Right lobe of liver (tissue), 4 donors: ENCODE measurements at regions not wholly inside any gene's neighbourhood (a gene's known extent, or its start where the extent isn't known, plus 50 kb on each side); places are given as distances from the start of the nearest gene placed in this dataset.

Experiments used
- CTCF ChIP-seq, 4 donors: fragments of 200-600 bp in 3 of 4; fragments of 450-650 bp in 1 of 4; IDR thresholded peaks; one replicate each; pipeline versions ENCODE4 v1.5.1 to v1.8.0; 2016 to 2022; ENCODE audit warnings: antibody characterized with exemption in 4 of 4, mild to moderate bottlenecking in 2 of 4
- POLR2A ChIP-seq: fragments of 450-650 bp; IDR thresholded peaks from one replicate; pipeline ENCODE4 v1.6.1; 2017; ENCODE audit warnings: antibody characterized with exemption, mild to moderate bottlenecking
- donor health status: DM: no; HTN: no; CAD: no.
- donor health status: DM: no; HTN: no; CAD: no.
- donor health status: DM: no; HTN: yes; CAD: no.

DNA sequence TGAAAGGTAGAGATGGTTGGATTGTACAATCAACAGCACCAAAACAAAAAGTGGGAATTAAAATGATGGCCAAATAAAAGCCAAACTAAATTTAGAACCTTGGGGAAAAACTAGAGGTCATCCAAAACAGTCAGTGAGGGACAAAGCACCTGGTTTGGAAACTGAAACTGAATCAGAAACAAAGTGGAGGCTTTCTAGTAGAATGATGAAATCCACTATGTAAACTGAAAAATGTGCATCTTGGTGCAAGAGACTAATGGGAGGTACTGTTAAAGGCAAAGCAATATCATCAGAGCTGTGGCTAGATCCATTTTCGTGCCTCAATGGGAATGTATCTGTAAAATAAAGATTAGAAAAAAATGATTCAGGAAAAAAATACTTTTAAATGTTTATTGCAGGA is 380.0 kb upstream of the GJE1 start:
- TF ChIP-seq POLR2A: no peak
- no peak for TF ChIP-seq CTCF (IDR thresholded peaks at IDR 0.05)
